A673 (cell line): ENCODE measurements at regions not wholly inside any gene's neighbourhood (a gene's known extent, or its start where the extent isn't known, plus 50 kb on each side); places are given as distances from the start of the nearest gene placed in this dataset.

Experiments used
- BruUV-seq: library from RNA; stranded (reverse); fragments of 400-500 nt; replicated peaks from 2 replicates; lab custom pipeline; 2021; lab: Mats Ljungman, UMichigan
- CTCF ChIA-PET: fragments of 300-600 bp; sonication (Branson Sonifier 250); formaldehyde crosslinking; loops from one replicate; lab custom pipeline; 2022; ENCODE audit warnings: antibody characterized with exemption; lab: Charles Lee
- POLR2A ChIA-PET: fragments of 300-600 bp; sonication (Branson Sonifier 250); formaldehyde crosslinking; loops from one replicate; lab custom pipeline; 2022; ENCODE audit warnings: antibody characterized with exemption; ENCODE audit not compliant: low non-redundant PET; lab: Charles Lee
- DNase-seq: peaks from one replicate; pipeline ENCODE4 v3.0.0-alpha.2; 2015; ENCODE audit warnings: low spot score
- H3K27ac ChIP-seq: fragments of 200-600 bp; sonication (generic); 2 replicates; pipeline ENCODE4 v1.5.1; 2016; ENCODE audit warnings: mixed run types, low read depth, mild to moderate bottlenecking, mixed read lengths, antibody characterized with exemption, low read length; ENCODE audit not compliant: poor library complexity, severe bottlenecking
- H3K27me3 ChIP-seq: fragments of 200-600 bp; sonication (generic); replicated peaks from 2 replicates; pipeline ENCODE4 v1.6.1; 2017; ENCODE audit warnings: mixed run types, low read depth, mild to moderate bottlenecking, mixed read lengths, antibody characterized with exemption, low read length; ENCODE audit not compliant: insufficient read depth, poor library complexity
- H3K36me3 ChIP-seq: fragments of 200-600 bp; sonication (generic); 2 replicates; pipeline ENCODE4 v1.6.1; 2016; ENCODE audit warnings: mixed run types, mild to moderate bottlenecking, mixed read lengths, antibody characterized with exemption, low read length; ENCODE audit not compliant: insufficient read depth, poor library complexity, severe bottlenecking
- H3K4me1 ChIP-seq: fragments of 200-600 bp; sonication (generic); 2 replicates; pipeline ENCODE4 v1.6.1; 2017; ENCODE audit warnings: mixed run types, mild to moderate bottlenecking, mixed read lengths, antibody characterized with exemption, low read length; ENCODE audit not compliant: insufficient read depth, poor library complexity, severe bottlenecking
- H3K4me3 ChIP-seq: fragments of 200-600 bp; sonication (generic); 2 replicates; pipeline ENCODE4 v1.5.1; 2016; ENCODE audit warnings: low read depth, mixed run types, mild to moderate bottlenecking, mixed read lengths, low read length; ENCODE audit not compliant: poor library complexity, severe bottlenecking
- H3K9me3 ChIP-seq: fragments of 200-600 bp; sonication (generic); 2 replicates; pipeline ENCODE4 v1.6.1; 2016; ENCODE audit warnings: mixed run types, low read depth, mild to moderate bottlenecking, mixed read lengths, antibody characterized with exemption, low read length; ENCODE audit not compliant: poor library complexity, severe bottlenecking
- CTCF ChIP-seq: fragments of 300-800, 200-600 bp; sonication (generic); conservative IDR thresholded peaks from 2 replicates; pipeline ENCODE4 v1.5.1; 2017; ENCODE audit warnings: low read depth, mild to moderate bottlenecking, antibody characterized with exemption, low read length, moderate library complexity, mixed read lengths
- EZH2 ChIP-seq: fragments of 200-600 bp; sonication (generic); IDR thresholded peaks from 2 replicates; pipeline ENCODE4 v1.6.1; 2017; ENCODE audit warnings: borderline replicate concordance, low read depth, mild to moderate bottlenecking, mixed read lengths, antibody characterized with exemption, low read length; ENCODE audit not compliant: poor library complexity, severe bottlenecking
- intact Hi-C: fragments of 100-400 bp; cut with micrococcal nuclease; formaldehyde crosslinking; loops from one replicate; pipeline ENCODE4 v1.10.0; 2022; ENCODE audit not compliant: unreplicated experiment

- POLR2A ChIA-PET = no interaction called here
- intact Hi-C loops = loop anchor here (10.0 kb wide), 1 partner anchor 62 kb away; no protein-coding TSS in a partner anchor
- Histone ChIP-seq H3K27ac (no peak overlapping the region), H3K36me3 (no peaks in the 10 kb centered on the region), H3K27me3 (no peaks in the 10 kb centered on the region), H3K4me1 (no peaks in the 10 kb centered on the region), H3K4me3 (no peak overlapping the region), H3K9me3 (peaks cover 6% of the 10 kb centered on the region)
- TF ChIP-seq EZH2 (no peak), CTCF (no peak)
- DNase-seq = no peak
- CTCF ChIA-PET = no interaction called here
- BruUV-seq = no TSS peak
Measured at GRCh38 chr20:11522366-11522741, 395.3 kb upstream of the BTBD3 start.

GRCh38 chr20:11529047-11529446 is 388.6 kb upstream of the BTBD3 start:
- H3K4me1 ChIP-seq = no peaks in the 10 kb centered on the region
- no TSS peak for BruUV-seq
- no peak for DNase-seq
- no peak overlapping the region for H3K27ac ChIP-seq
- intact Hi-C loops = loop anchor here (10.0 kb wide), 1 partner anchor 56 kb away; no protein-coding TSS in a partner anchor
- no peaks in the 10 kb centered on the region for H3K27me3 ChIP-seq
- ChIA-PET CTCF (interaction anchor here (0.7 kb wide), 1 partner anchor 36 kb away, joined by 6 read pairs; no protein-coding TSS in a partner anchor), POLR2A (no interaction called here)
- peaks cover 11% of the 10 kb centered on the region for H3K9me3 ChIP-seq
- no peaks in the 10 kb centered on the region for H3K36me3 ChIP-seq
- no peak for TF ChIP-seq EZH2
- no peak for TF ChIP-seq CTCF
- H3K4me3 ChIP-seq = no peak overlapping the region

- ChIA-PET CTCF (no interaction called here), POLR2A (no interaction called here)
- H3K9me3 ChIP-seq = no peaks in the 10 kb centered on the region
- TF ChIP-seq EZH2 = no peak
- no peak for TF ChIP-seq CTCF
- no peak overlapping the region for H3K4me3 ChIP-seq
- intact Hi-C loops = no loop called here
- H3K27me3 ChIP-seq = no peaks in the 10 kb centered on the region
- BruUV-seq = no TSS peak
- no peaks in the 10 kb centered on the region for H3K36me3 ChIP-seq
- H3K27ac ChIP-seq = no peak overlapping the region
- H3K4me1 ChIP-seq = no peaks in the 10 kb centered on the region
- no peak for DNase-seq
Measured at GRCh38 chr20:11537032-11537431, 380.7 kb upstream of the BTBD3 start.
